IMR-90 (cell line): ENCODE measurements at regions not wholly inside any gene's neighbourhood (a gene's known extent, or its start where the extent isn't known, plus 50 kb on each side); places are given as distances from the start of the nearest gene placed in this dataset.

Experiments used
- ATAC-seq: fragments of 200-7000 bp; cut with Tn5 transposase; 2 replicates; pipeline ENCODE4 v1.9.1; 2020; ENCODE audit warnings: low read depth, mild to moderate bottlenecking, moderate library complexity
- BruUV-seq: library from RNA; stranded (reverse); fragments of 400-500 nt; replicated peaks from 2 replicates; lab custom pipeline; 2021; lab: Mats Ljungman, UMichigan
- CTCF ChIA-PET: fragments of 300-600 bp; formaldehyde crosslinking; extraction: SDS; loops from one replicate; lab custom pipeline; 2021; ENCODE audit warnings: antibody characterized with exemption; lab: Yijun Ruan, JAX
- POLR2A ChIA-PET: fragments of 300-600 bp; sonication (Branson Sonifier 250); formaldehyde crosslinking; loops from one replicate; lab custom pipeline; 2022; ENCODE audit warnings: antibody characterized with exemption; ENCODE audit not compliant: unreplicated experiment; lab: Charles Lee
- DNase-seq: peaks from one replicate; pipeline ENCODE4 v3.0.0; 2013
- H2AFZ ChIP-seq: replicated peaks from 2 replicates; pipeline ENCODE3; 2013; ENCODE audit warnings: low read length, mild to moderate bottlenecking; ENCODE audit not compliant: poor library complexity
- H2AK5ac ChIP-seq: 2 replicates; pipeline ENCODE4 v1.6.1; 2013; ENCODE audit warnings: low read depth, low read length, inconsistent platforms
- H2AK9ac ChIP-seq: replicated peaks from 2 replicates; pipeline ENCODE3; 2013; ENCODE audit warnings: mild to moderate bottlenecking, low read depth, low read length, moderate library complexity; ENCODE audit not compliant: poor library complexity
- H2BK120ac ChIP-seq: 2 replicates; pipeline ENCODE4 v1.6.1; 2013; ENCODE audit warnings: low read depth, low read length, inconsistent platforms
- H2BK15ac ChIP-seq: 3 replicates; pipeline ENCODE4 v1.6.1; 2013; ENCODE audit warnings: low read depth, low read length, inconsistent platforms
- H2BK20ac ChIP-seq: 2 replicates; pipeline ENCODE4 v1.6.1; 2013; ENCODE audit warnings: low read depth, mild to moderate bottlenecking, inconsistent platforms, low read length, moderate library complexity
- H2BK5ac ChIP-seq: 2 replicates; pipeline ENCODE4 v1.6.1; 2013; ENCODE audit warnings: mild to moderate bottlenecking, low read depth, low read length, inconsistent platforms; ENCODE audit not compliant: poor library complexity, severe bottlenecking
- H3K14ac ChIP-seq: replicated peaks from 2 replicates; pipeline ENCODE4 v1.6.1; 2013; ENCODE audit warnings: low read depth, low read length, inconsistent platforms
- H3K18ac ChIP-seq: 2 replicates; pipeline ENCODE4 v1.6.1; 2013; ENCODE audit warnings: low read depth, low read length, control low read depth
- H3K23ac ChIP-seq: 2 replicates; pipeline ENCODE4 v1.6.1; 2013; ENCODE audit warnings: low read depth, low read length, inconsistent platforms
- H3K27ac ChIP-seq: 2 replicates; pipeline ENCODE4 v1.5.1; 2013; ENCODE audit warnings: mild to moderate bottlenecking, control low read depth, low read length; ENCODE audit not compliant: insufficient read depth
- H3K27me3 ChIP-seq: 2 replicates; pipeline ENCODE4 v1.6.1; 2013; ENCODE audit warnings: low read length; ENCODE audit not compliant: control insufficient read depth, insufficient read depth
- H3K36me3 ChIP-seq: 2 replicates; pipeline ENCODE4 v1.6.1; 2013; ENCODE audit warnings: low read length, mixed read lengths; ENCODE audit not compliant: control insufficient read depth, insufficient read depth
- H3K4ac ChIP-seq: 2 replicates; pipeline ENCODE4 v1.6.1; 2013; ENCODE audit warnings: low read depth, low read length, inconsistent platforms
- H3K4me1 ChIP-seq: 2 replicates; pipeline ENCODE4 v1.6.1; 2013; ENCODE audit warnings: low read length, mixed read lengths; ENCODE audit not compliant: control insufficient read depth, insufficient read depth
- H3K4me2 ChIP-seq: 2 replicates; pipeline ENCODE4 v1.6.1; 2013; ENCODE audit warnings: low read depth, mild to moderate bottlenecking, control low read depth, low read length, moderate library complexity
- H3K4me3 ChIP-seq: 2 replicates; pipeline ENCODE4 v1.5.1; 2013; ENCODE audit warnings: low read depth, mild to moderate bottlenecking, control low read depth, low read length, moderate library complexity; ENCODE audit not compliant: insufficient read depth
- H3K56ac ChIP-seq: 2 replicates; pipeline ENCODE4 v1.6.1; 2013; ENCODE audit warnings: low read length, inconsistent platforms; ENCODE audit not compliant: insufficient read depth; ENCODE audit errors: extremely low read depth
- H3K79me1 ChIP-seq, 2 experiments: 2 replicates each; pipeline ENCODE4 v1.6.1; 2013; ENCODE audit warnings: low read length in 2 of 2, inconsistent platforms in 1 of 2, low read depth in 1 of 2
- H3K9ac ChIP-seq: 2 replicates; pipeline ENCODE4 v1.6.1; 2013; ENCODE audit warnings: low read depth, low read length, control low read depth
- H3K9me1 ChIP-seq: 2 replicates; pipeline ENCODE4 v1.6.1; 2013; ENCODE audit warnings: low read length, inconsistent platforms; ENCODE audit not compliant: insufficient read depth
- H3K9me3 ChIP-seq: 2 replicates; pipeline ENCODE4 v1.6.1; 2013; ENCODE audit warnings: low read length; ENCODE audit not compliant: control insufficient read depth, insufficient read depth
- H4K20me1 ChIP-seq: 2 replicates; pipeline ENCODE4 v1.6.1; 2013; ENCODE audit warnings: low read length, inconsistent platforms; ENCODE audit not compliant: insufficient read depth
- H4K5ac ChIP-seq: 2 replicates; pipeline ENCODE4 v1.6.1; 2013; ENCODE audit warnings: mild to moderate bottlenecking, low read depth, low read length, control low read depth
- H4K8ac ChIP-seq, 2 experiments: 2 replicates each; pipeline ENCODE4 v1.6.1; 2013; ENCODE audit warnings: low read depth in 2 of 2, low read length in 2 of 2, control low read depth in 1 of 2, inconsistent platforms in 1 of 2
- H4K91ac ChIP-seq: 2 replicates; pipeline ENCODE4 v1.6.1; 2013; ENCODE audit warnings: low read depth, low read length, inconsistent platforms; ENCODE audit not compliant: insufficient read depth
- BHLHE40 ChIP-seq: fragments of 150-350 bp; IDR thresholded peaks from 2 replicates; pipeline ENCODE4 v1.6.1; 2016; ENCODE audit warnings: mild to moderate bottlenecking, low read depth, low read length
- FOS ChIP-seq: fragments of 150-350 bp; IDR thresholded peaks from 2 replicates; pipeline ENCODE4 v1.6.1; 2016; ENCODE audit warnings: low read depth, low read length
- MAZ ChIP-seq: IDR thresholded peaks from 2 replicates; pipeline ENCODE4 v1.6.1; 2012; ENCODE audit warnings: low read depth, mild to moderate bottlenecking, low read length, improper control_type of control experiment, moderate library complexity, borderline replicate concordance
- RAD21 ChIP-seq: IDR thresholded peaks from 2 replicates; pipeline ENCODE4 v1.6.1; 2012; ENCODE audit warnings: low read length, improper control_type of control experiment
- SMC3 ChIP-seq: fragments of 150-350 bp; IDR thresholded peaks from 2 replicates; pipeline ENCODE4 v1.6.1; 2016; ENCODE audit warnings: low read depth, mild to moderate bottlenecking, antibody characterized with exemption, low read length, moderate library complexity
- WGBS, 2 experiments: methylation state at CpG; one replicate each; pipeline versions ENCODE4 v1.1.5 to v1.1.7; 2013; ENCODE audit warnings: missing lambda C conversion rate in 2 of 2; ENCODE audit not compliant: insufficient read length in 1 of 2; ENCODE audit errors: extremely low coverage in 2 of 2; 5-methylcytosine and 5-hydroxymethylcytosine counted together
- dilution Hi-C: fragments of 300-500 bp; cut with HindIII; formaldehyde crosslinking; loops from one replicate; pipeline ENCODE4 v1.14.3; 2018; ENCODE audit warnings: low sequenced_read_pairs; ENCODE audit not compliant: unreplicated experiment
- in situ Hi-C: fragments of 300-500 bp; cut with MboI; formaldehyde crosslinking; loops from 3 replicates; pipeline ENCODE4 v1.14.3; 2019; ENCODE audit warnings: low sequenced_read_pairs, inconsistent platforms, mixed read lengths
- intact Hi-C: fragments of 100-400 bp; cut with micrococcal nuclease; formaldehyde crosslinking; loops from 2 replicates; pipeline ENCODE4 v1.10.0; 2022

- H2AK9ac ChIP-seq, result no peak overlapping the region
- no peak overlapping the region for H2BK20ac ChIP-seq
- H4K5ac ChIP-seq, result no peak overlapping the region
- H2AFZ ChIP-seq, result no peak overlapping the region
- no peaks in the 10 kb centered on the region for H3K79me1 ChIP-seq
- no peak for ATAC-seq
- H3K4me2 ChIP-seq, result no peak overlapping the region
- no peak for DNase-seq
- H3K27ac ChIP-seq, result no peak overlapping the region
- no peak overlapping the region for H4K91ac ChIP-seq
- no peak overlapping the region for H3K9ac ChIP-seq
- H3K27me3 ChIP-seq, result no peaks in the 10 kb centered on the region
- H3K4me3 ChIP-seq, result no peak overlapping the region
- ChIA-PET POLR2A (no interaction called here), CTCF (no interaction called here)
- no peak overlapping the region for H3K56ac ChIP-seq
- no peak overlapping the region for H4K8ac ChIP-seq
- no peaks in the 10 kb centered on the region for H4K20me1 ChIP-seq
- no peak overlapping the region for H2BK5ac ChIP-seq
- dilution Hi-C loops, result no loop called here
- no TSS peak for BruUV-seq
- H3K4ac ChIP-seq, result no peak overlapping the region
- no peaks in the 10 kb centered on the region for H3K4me1 ChIP-seq
- no peak overlapping the region for H2AK5ac ChIP-seq
- no peak overlapping the region for H2BK15ac ChIP-seq
- no peak overlapping the region for H2BK120ac ChIP-seq
- in situ Hi-C loops, result no loop called here
- no peak for TF ChIP-seq RAD21
- no peak for TF ChIP-seq SMC3
- no peak for TF ChIP-seq FOS
- TF ChIP-seq BHLHE40, result no peak
- no peak for TF ChIP-seq MAZ
- H3K14ac ChIP-seq, result no peak overlapping the region
- H3K9me1 ChIP-seq, result no peaks in the 10 kb centered on the region
- no peak overlapping the region for H3K23ac ChIP-seq
- no peaks in the 10 kb centered on the region for H3K36me3 ChIP-seq
- intact Hi-C loops, result no loop called here
- WGBS, 2 experiments, result 86% methylated on average over 1 of the region's 7 CpGs; no CpG with 5 or more reads in 1 of the 2 experiments
- H3K9me3 ChIP-seq, result peaks cover 2% of the 10 kb centered on the region; the same call in 1 of the 2 replicates
- H3K18ac ChIP-seq, result no peak overlapping the region
These were observed 550.3 kb upstream of the HS6ST1 start for GRCh38 chr2:128868686-128869551.
